Fibroblast of peridontal ligament (primary cell): ENCODE measurements at regions not wholly inside any gene's neighbourhood (a gene's known extent, or its start where the extent isn't known, plus 50 kb on each side); places are given as distances from the start of the nearest gene placed in this dataset.
A peak's percentile ranks its signal among the peaks of the same experiment; 100 is the strongest.
"Not testable (repeated sequence)": the region's sequence is repeated elsewhere in the genome, so short reads cannot be mapped to it uniquely, and the experiment has no call there.

ENCODE experiments used
- DNase-seq: peaks from one replicate; pipeline ENCODE4 v3.0.0-alpha.2; 2010; ENCODE audit errors: extremely low read depth

- peak; percentile 71 for DNase-seq
These were observed 78.0 kb upstream of the LHFPL2 start for GRCh38 chr5:78726571-78726970.

DNA sequence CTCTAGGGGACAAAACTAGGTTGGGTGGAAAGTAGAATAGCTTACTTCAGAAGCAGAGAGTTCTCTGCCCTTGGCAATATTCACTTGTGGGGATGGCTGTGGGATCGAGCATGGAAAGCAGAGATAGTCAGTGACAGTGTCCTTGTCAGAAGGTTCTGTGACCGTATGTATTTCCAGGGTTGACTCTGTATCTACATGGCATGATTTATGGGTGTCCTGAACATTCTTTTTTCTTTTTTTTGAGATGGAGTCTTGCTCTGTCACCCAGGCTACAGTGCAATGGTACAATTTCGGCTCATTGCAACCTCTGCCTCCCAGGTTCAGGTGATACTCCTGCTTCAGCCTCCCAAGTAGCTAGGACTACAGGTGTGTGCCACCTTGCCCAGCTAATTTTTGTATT is 77.4 kb upstream of the LHFPL2 start:
- no peak for DNase-seq

GRCh38 chr5:78724061-78724460 is 75.5 kb upstream of the LHFPL2 start:
- DNase-seq = no peak

DNA sequence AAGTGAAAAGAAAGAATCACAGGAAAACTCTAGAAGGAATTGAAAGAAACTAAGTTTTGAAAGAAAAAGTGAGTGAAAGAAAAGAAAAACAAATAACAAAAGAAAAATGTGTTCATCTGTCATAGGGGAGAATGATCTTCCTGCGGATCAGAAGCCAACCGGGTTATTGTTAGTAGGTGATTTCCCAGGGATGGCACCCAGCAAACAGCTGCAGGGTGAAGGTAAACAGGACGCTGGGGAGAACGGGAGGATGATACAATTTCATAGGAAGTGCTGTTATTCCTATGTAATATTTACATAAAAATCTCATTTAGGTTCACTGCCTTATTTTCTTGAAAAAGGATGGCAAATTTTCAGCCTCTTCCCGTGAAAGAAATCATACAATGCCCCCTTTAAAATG is 72.4 kb upstream of the LHFPL2 start:
- DNase-seq = no peak

- no peak for DNase-seq
These were observed 71.8 kb upstream of the LHFPL2 start for GRCh38 chr5:78720227-78720985.

GRCh38 chr5:78719504-78720219 is 71.1 kb upstream of the LHFPL2 start:
- no peak for DNase-seq

GRCh38 chr5:78718824-78719223 is 70.3 kb upstream of the LHFPL2 start:
- no peak for DNase-seq

GRCh38 chr5:78717674-78718584 is 69.4 kb upstream of the LHFPL2 start:
- no peak for DNase-seq

DNA sequence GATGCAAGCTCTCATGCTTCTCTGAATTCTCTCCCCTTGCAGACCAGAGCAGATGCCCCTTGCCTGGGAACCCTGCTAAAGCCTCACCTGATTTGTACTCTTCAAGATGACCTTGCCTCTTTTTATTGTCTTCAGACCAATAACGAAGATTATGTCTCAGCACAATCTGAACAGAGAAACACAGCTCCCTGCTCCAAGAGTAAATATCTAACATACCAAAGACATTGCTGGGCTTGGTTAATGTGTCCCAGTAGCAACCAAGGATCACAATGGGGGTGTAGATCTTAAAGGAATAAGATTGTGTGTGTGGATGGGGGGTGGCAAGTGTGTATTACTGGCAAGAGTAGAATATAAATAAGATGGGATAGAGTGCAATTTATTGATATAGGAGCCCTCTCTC is 67.6 kb upstream of the LHFPL2 start:
- DNase-seq = peak; percentile 28

- not testable (repeated sequence) for DNase-seq
These were observed 66.8 kb upstream of the LHFPL2 start for GRCh38 chr5:78715351-78715750.

- DNase-seq = not testable (repeated sequence)
These were observed 63.1 kb upstream of the LHFPL2 start for GRCh38 chr5:78711670-78712069.

GRCh38 chr5:78709729-78710430 is 61.3 kb upstream of the LHFPL2 start:
- DNase-seq = not testable (repeated sequence)

DNA sequence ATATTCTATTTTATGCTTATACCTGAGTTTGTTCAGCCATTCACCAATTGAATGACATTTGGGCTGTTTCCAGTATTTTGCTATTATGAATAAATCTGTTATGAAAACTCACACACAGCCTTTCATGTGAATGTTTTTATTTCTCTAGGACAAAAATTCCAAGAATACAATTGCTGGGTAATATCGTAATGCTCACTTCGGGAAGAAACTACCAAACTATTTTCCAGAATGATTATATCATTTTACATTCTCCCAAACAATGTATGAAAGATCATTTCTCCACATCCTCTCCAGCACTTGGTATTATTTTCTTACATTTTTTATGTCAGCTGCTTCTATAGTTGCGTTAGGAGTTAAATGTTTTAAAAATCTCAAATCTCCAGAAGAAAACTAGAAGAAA is 58.3 kb upstream of the LHFPL2 start:
- peak; percentile 27 for DNase-seq

DNA sequence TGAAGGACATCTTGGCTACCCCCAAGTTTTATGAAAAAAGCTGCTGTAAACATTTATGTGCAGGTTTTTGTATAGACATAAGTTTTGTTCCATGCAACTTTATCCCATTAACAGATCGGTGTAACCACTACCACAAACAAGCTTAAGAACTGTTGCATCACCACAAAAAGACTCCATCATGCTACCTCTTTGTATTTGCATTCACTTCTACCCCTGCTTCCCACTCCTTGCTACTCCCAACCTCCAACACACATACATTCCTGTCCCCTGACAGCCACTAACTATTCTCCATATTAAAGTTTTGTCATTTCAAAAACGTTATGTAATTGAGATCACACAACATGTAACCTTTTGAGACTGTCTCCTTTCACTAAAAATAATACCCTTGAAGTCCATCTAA is 57.8 kb upstream of the LHFPL2 start:
- no peak for DNase-seq

DNA sequence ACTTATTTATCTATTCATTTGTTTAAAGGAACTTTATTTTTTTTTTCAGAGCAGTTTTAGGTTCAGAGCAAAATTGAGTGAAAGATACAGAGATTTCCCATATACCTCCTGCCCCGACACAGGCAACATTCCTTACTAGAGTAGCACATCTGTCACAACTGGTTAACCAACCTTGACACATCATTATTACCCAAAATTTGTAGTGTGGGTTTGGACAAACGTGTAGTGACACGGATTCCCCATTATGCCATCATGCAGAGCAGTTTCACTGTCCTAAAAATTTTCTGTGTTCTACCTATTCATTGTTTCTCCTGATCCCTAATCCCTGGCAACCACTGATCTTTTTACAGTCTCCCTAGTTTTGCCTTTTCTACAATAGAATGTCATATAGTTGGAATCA is 57.3 kb upstream of the LHFPL2 start:
- no peak for DNase-seq

DNA sequence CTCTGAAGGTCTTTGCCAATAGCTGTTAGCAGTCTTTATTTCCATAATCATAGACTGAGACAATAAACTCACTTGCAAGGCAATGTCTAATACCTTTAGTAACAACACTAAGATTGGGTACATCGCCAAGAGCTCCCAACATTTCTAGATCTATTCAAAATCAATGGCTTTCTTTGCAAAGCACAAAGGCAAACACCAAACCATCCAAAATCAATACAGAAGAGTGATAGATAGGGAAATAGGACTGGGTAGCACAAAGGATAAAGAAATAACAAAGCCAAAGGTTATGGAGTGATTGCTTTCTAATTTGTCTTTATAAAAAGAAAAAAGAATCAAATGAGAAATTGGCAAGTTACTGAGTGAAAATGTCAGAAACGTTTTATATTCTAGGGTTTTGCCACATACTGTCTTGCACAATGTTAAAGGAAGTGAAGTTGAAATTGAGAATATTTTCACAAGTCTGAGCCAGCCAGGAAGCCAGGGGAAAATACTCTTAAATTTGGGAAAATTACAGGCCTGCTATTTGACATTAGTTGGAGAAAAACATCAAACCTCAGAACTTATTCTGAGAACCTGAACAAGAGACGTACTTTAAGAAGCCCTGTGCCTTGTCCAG is 53.3 kb upstream of the LHFPL2 start:
- peak; percentile 55 for DNase-seq

DNA sequence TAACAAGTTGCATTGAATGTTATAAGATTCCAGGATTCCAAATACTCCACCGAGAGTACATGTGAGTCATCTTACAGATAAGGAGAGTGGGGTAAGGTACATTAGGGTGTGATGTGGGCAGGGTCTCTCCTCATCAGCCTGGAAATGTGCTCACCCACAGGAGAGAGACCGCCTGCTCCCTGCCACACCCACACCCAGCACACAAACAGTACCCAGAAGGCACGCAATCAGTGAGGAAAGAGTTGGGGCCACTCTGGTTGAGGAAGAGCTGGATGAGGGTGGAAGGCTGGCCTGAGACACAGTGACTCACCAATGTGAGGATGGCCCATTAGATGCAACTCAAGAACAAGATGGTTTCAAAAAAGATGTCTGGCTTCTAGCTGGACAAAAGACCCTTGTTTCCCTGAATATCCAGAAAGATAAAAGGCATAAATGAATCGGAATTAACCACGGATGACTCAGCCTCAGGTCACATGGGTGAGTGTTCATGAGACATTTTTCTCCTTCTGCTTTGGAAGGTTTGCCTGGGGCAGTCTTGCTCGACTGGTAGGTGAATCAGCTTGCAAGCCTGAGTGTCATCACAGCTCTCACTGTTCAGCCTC is 51.1 kb upstream of the LHFPL2 start:
- DNase-seq = peak; percentile 74

DNA sequence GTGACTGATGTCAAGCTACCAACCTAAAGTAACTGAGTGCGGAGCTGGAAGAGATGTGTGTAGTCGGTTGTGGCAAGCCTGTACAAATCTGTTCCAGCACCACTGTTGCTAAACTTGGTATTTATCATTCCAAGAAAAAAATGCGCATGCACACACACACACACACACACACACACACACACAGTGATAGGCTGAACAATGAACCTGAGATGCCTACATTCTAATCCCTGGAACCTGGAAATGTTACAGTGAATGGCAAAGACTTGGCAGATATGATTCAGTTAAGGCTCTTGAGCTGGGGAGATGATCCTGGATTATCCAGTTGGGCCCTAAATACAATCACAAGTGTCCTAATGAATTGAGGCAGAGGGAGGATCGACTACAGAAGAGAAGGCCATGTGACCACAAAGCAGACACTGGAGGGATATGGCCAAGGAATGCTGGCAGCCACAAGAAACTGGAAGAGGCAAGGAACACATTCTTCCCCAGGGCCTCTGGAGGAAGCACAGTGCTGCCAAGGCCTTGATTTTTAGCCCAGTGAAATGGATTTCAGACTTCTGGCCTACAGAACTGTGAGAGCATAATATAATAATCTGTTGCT is 49.7 kb upstream of the LHFPL2 start:
- DNase-seq = peak; percentile 76
